ENCODE measurements at regions not wholly inside any gene's neighbourhood (a gene's known extent, or its start where the extent isn't known, plus 50 kb on each side); places are given as distances from the start of the nearest gene placed in this dataset.

- no peak for DNase-seq (ENCODE audit: low spot score in 2 of 2)
- Histone ChIP-seq H3K4me3 (no peak overlapping the region), H3K36me3 (no peaks in the 10 kb centered on the region), H3K9me3 (no peaks in the 10 kb centered on the region), H3K27ac (no peak overlapping the region), H3K4me1 (no peaks in the 10 kb centered on the region), H3K27me3 (no peaks in the 10 kb centered on the region)
- intact Hi-C loops (cut with DNase I; ENCODE audit: low total_unique reads) = no loop called here
- TF ChIP-seq POLR2A (IDR thresholded peaks at IDR 0.05) = no peak
- TF ChIP-seq CTCF (IDR thresholded peaks at IDR 0.05) = no peak
- no peak for TF ChIP-seq POLR2AphosphoS5 (IDR thresholded peaks at IDR 0.05)
These were observed 334.1 kb downstream of the TOX3 start for GRCh38 chr16:52212841-52213240.

DNA sequence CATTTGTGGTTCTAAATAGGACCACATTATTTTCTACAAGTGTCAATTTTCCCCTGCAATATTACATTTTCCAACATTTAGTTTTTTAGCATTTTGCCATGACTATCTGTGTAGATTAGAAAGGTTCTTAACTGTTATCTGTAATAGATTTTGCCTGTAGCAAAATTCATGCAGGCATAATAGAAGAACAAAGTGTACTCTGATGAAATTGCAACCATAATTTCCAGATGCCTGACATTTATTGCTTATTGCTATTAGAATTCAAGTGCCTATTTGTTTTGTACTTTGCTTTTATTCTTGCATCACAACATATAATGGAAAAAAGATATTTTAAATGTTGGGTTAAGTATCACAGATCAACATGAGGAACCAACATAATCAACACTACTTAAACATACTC, 337.7 kb downstream of the TOX3 start:
- H3K27ac ChIP-seq = no peak overlapping the region
- intact Hi-C loops (cut with DNase I; ENCODE audit: low total_unique reads) = no loop called here
- H3K36me3 ChIP-seq = no peaks in the 10 kb centered on the region
- no peaks in the 10 kb centered on the region for H3K4me1 ChIP-seq
- DNase-seq (ENCODE audit: low spot score in 2 of 2) = no peak
- TF ChIP-seq POLR2A (IDR thresholded peaks at IDR 0.05) = no peak
- TF ChIP-seq POLR2AphosphoS5 (IDR thresholded peaks at IDR 0.05) = no peak
- no peak for TF ChIP-seq CTCF (IDR thresholded peaks at IDR 0.05)
- H3K4me3 ChIP-seq = no peak overlapping the region
- no peaks in the 10 kb centered on the region for H3K27me3 ChIP-seq
- no peaks in the 10 kb centered on the region for H3K9me3 ChIP-seq

GRCh38 chr16:52203096-52203495, 343.8 kb downstream of the TOX3 start:
- intact Hi-C loops (cut with DNase I; ENCODE audit: low total_unique reads) = no loop called here
- Histone ChIP-seq H3K27ac (no peak overlapping the region), H3K4me3 (no peak overlapping the region), H3K27me3 (no peaks in the 10 kb centered on the region), H3K9me3 (no peaks in the 10 kb centered on the region), H3K36me3 (no peaks in the 10 kb centered on the region), H3K4me1 (no peaks in the 10 kb centered on the region)
- TF ChIP-seq CTCF (IDR thresholded peaks at IDR 0.05) (no peak), POLR2AphosphoS5 (IDR thresholded peaks at IDR 0.05) (no peak), POLR2A (IDR thresholded peaks at IDR 0.05) (no peak)
- no peak for DNase-seq (ENCODE audit: low spot score in 2 of 2)

GRCh38 chr16:52193441-52193840, 353.5 kb downstream of the TOX3 start:
- H3K27me3 ChIP-seq = no peaks in the 10 kb centered on the region
- DNase-seq (ENCODE audit: low spot score in 2 of 2) = no peak
- no peak for TF ChIP-seq POLR2AphosphoS5 (IDR thresholded peaks at IDR 0.05)
- TF ChIP-seq POLR2A (IDR thresholded peaks at IDR 0.05) = no peak
- no peak for TF ChIP-seq CTCF (IDR thresholded peaks at IDR 0.05)
- no peaks in the 10 kb centered on the region for H3K4me1 ChIP-seq
- H3K27ac ChIP-seq = no peak overlapping the region
- no peaks in the 10 kb centered on the region for H3K9me3 ChIP-seq
- intact Hi-C loops (cut with DNase I; ENCODE audit: low total_unique reads) = loop anchor here (5.0 kb wide), 1 partner anchor 719 kb away; no protein-coding TSS in a partner anchor
- no peaks in the 10 kb centered on the region for H3K36me3 ChIP-seq
- no peak overlapping the region for H3K4me3 ChIP-seq

DNA sequence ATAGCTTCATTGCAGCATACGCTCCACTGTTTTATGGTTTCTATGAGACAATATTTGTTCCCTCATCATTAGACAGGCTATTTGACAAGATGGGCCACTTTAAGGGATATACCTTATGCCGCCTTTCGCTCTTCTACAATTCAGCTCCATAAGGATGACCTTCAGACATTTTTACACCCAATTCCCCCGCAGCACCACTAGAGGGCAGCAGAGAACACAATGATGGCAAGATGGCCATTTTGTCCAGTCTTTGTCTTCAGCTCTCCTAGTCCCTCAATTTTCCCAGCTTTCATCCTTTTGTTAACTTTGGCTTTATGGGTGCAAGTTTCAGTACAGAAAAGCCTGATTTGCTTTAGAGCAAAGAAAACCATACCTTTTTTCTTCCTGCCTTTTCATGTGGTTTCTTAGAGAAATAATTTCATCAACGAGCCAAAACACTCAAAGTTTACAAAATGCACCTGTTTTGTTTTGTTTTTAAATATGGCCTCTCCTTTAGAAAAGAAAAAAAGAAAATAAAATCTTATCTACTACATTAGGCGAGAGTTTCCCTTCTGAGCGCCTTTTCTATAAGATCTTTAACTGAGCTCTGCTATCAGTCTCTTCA, 355.3 kb downstream of the TOX3 start:
- TF ChIP-seq POLR2A (IDR thresholded peaks at IDR 0.05) = no peak
- TF ChIP-seq CTCF (IDR thresholded peaks at IDR 0.05) = peak; percentile 86 to 89 (median 87)
- TF ChIP-seq POLR2AphosphoS5 (IDR thresholded peaks at IDR 0.05) = peak in 1 of 3 donors; percentile 25
- H3K27ac ChIP-seq = no peak overlapping the region
- no peaks in the 10 kb centered on the region for H3K27me3 ChIP-seq
- no peaks in the 10 kb centered on the region for H3K36me3 ChIP-seq
- no peaks in the 10 kb centered on the region for H3K4me1 ChIP-seq
- H3K9me3 ChIP-seq = no peaks in the 10 kb centered on the region
- intact Hi-C loops (cut with DNase I; ENCODE audit: low total_unique reads) = loop anchor here (5.0 kb wide), 1 partner anchor 721 kb away; no protein-coding TSS in a partner anchor
- no peak overlapping the region for H3K4me3 ChIP-seq
- peak; percentile 39 to 63 for DNase-seq (ENCODE audit: low spot score in 2 of 2)

Data from breast epithelium (tissue), 4 donors.